Spleen (tissue), 7 donors: ENCODE measurements at regions not wholly inside any gene's neighbourhood (a gene's known extent, or its start where the extent isn't known, plus 50 kb on each side); places are given as distances from the start of the nearest gene placed in this dataset.

Source experiments
- CTCF ChIP-seq, 11 experiments: fragments of 200-600 bp in 7 of 11; fragments of 450-650 bp in 4 of 11; sonication (generic) in 4 of 11; IDR thresholded peaks in 8 of 11; conservative IDR thresholded peaks in 3 of 11; 1 replicate in 7 of 11; 2 replicates in 4 of 11; pipeline versions ENCODE4 v1.4.0 to v1.8.0; 2016 to 2021; ENCODE audit warnings: antibody characterized with exemption in 11 of 11, inconsistent platforms in 4 of 11, mild to moderate bottlenecking in 1 of 11
- POLR2A ChIP-seq, 3 donors: fragments of 450-650 bp; IDR thresholded peaks; one replicate each; pipeline ENCODE4 v1.5.1; 2017; ENCODE audit warnings: antibody characterized with exemption in 3 of 3, mild to moderate bottlenecking in 1 of 3
- POLR2AphosphoS5 ChIP-seq, 3 donors: sonication (generic); formaldehyde crosslinking; IDR thresholded peaks; one replicate each; pipeline ENCODE4 v1.5.1; 2017; ENCODE audit warnings: antibody characterized with exemption in 3 of 3
- donor health status: DM: no; HTN: no; CAD: no; lungs with moderate emphysema.
- donor health status: DM: no; HTN: no; CAD: no.
- donor health status: DM: no; HTN: no; CAD: no.

DNA sequence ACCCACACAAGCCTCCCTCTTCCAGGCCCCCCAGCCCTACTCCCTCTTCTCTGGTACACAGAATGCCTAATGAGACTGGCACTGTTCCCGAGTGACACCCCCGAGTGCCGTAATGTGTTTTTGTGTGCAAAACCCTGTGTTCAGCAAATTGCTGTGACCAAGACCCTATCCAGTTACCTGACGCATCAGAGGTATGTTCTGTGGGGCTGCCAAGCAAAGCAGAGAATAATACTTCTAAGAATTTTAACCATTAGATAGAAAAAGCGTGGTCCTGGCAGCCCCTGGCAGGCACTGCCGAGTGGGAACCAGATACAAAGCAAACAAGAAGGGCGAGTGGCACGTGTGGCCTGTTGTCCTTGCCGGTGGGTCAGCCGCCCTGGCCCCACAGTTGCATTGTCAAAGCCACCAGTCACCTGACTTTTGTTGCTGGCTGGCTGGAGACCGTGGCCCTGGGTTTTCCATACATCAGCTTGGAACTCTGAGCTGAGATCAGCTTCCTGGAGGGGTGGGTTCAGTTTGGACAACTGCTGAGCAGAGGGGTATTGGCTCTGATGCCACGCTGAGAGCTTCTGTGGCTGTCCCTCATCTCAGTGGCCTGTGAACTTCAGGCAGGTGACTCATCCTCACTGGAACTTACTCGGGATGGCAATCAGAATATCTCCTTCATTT is 69.1 kb upstream of the BRD7 start:
- no peak for TF ChIP-seq POLR2AphosphoS5 (IDR thresholded peaks at IDR 0.05)
- TF ChIP-seq CTCF (IDR thresholded peaks at IDR 0.05 in 8 of 11, conservative IDR thresholded peaks at IDR 0.05 in 3 of 11) = no peak
- TF ChIP-seq POLR2A (IDR thresholded peaks at IDR 0.05) = no peak
